Gastroesophageal sphincter (tissue), 3 donors: ENCODE measurements at regions not wholly inside any gene's neighbourhood (a gene's known extent, or its start where the extent isn't known, plus 50 kb on each side); places are given as distances from the start of the nearest gene placed in this dataset.

Source experiments
- POLR2A ChIP-seq, 2 donors: fragments of 450-650 bp; IDR thresholded peaks; one replicate each; pipeline ENCODE4 v1.6.1; 2017; ENCODE audit warnings: antibody characterized with exemption in 2 of 2, mild to moderate bottlenecking in 2 of 2, moderate library complexity in 1 of 2
- TF ChIP-seq, protein P1 (sequence below), 4 experiments: fragments of 200-600 bp in 2 of 4; fragments of 450-650 bp in 2 of 4; sonication (generic) in 1 of 4; IDR thresholded peaks; one replicate each; pipeline ENCODE4 v1.5.1; 2017 to 2019; ENCODE audit warnings: antibody characterized with exemption in 4 of 4, mild to moderate bottlenecking in 2 of 4, moderate library complexity in 2 of 4

DNA sequence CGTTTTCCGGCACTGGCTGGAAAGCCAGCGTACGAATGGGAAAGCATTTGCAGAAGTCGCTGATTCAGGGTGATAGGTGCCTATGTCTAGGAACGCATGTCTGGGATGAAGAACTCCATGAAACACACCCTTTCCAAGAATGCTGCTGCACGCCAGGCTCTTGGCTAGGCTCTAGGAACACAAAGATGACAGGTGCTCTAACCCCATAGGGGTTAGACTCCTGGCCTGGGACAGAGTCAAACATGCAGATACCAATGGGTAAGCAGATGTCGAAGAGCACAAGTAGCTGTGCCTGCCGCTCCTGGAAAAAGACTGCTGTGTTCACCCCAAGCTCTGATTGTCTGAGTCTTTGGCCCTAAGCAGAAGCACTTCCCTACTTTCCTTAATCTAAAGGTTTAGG is 180.9 kb upstream of the UBE3A start:
- TF ChIP-seq, protein P1, sequence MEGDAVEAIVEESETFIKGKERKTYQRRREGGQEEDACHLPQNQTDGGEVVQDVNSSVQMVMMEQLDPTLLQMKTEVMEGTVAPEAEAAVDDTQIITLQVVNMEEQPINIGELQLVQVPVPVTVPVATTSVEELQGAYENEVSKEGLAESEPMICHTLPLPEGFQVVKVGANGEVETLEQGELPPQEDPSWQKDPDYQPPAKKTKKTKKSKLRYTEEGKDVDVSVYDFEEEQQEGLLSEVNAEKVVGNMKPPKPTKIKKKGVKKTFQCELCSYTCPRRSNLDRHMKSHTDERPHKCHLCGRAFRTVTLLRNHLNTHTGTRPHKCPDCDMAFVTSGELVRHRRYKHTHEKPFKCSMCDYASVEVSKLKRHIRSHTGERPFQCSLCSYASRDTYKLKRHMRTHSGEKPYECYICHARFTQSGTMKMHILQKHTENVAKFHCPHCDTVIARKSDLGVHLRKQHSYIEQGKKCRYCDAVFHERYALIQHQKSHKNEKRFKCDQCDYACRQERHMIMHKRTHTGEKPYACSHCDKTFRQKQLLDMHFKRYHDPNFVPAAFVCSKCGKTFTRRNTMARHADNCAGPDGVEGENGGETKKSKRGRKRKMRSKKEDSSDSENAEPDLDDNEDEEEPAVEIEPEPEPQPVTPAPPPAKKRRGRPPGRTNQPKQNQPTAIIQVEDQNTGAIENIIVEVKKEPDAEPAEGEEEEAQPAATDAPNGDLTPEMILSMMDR (IDR thresholded peaks at IDR 0.05) = no peak
- no peak for TF ChIP-seq POLR2A (IDR thresholded peaks at IDR 0.05)
